ENCODE measurements at regions not wholly inside any gene's neighbourhood (a gene's known extent, or its start where the extent isn't known, plus 50 kb on each side); places are given as distances from the start of the nearest gene placed in this dataset.
"Not testable (repeated sequence)": the region's sequence is repeated elsewhere in the genome, so short reads cannot be mapped to it uniquely, and the experiment has no call there.

DNA sequence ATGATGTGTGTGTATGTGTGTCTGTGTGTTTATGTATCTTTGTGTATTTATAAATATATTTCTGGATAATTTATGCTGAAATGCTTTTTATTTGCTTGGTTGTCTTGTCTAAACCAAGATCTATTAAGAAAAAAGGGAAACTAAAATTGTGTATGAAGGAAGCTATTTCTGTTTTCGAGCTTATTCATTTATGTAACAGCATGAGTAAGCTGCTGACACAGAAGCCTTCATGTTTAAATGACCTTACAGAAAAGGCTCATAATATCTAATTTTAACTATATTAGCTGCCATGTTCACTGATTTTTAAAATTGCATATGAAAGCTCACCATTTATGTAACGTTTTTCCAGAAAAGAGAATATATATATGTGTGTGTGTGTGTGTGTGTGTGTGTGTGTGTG lies 392.8 kb downstream of the PTH2R start:
- TF ChIP-seq, protein P1, sequence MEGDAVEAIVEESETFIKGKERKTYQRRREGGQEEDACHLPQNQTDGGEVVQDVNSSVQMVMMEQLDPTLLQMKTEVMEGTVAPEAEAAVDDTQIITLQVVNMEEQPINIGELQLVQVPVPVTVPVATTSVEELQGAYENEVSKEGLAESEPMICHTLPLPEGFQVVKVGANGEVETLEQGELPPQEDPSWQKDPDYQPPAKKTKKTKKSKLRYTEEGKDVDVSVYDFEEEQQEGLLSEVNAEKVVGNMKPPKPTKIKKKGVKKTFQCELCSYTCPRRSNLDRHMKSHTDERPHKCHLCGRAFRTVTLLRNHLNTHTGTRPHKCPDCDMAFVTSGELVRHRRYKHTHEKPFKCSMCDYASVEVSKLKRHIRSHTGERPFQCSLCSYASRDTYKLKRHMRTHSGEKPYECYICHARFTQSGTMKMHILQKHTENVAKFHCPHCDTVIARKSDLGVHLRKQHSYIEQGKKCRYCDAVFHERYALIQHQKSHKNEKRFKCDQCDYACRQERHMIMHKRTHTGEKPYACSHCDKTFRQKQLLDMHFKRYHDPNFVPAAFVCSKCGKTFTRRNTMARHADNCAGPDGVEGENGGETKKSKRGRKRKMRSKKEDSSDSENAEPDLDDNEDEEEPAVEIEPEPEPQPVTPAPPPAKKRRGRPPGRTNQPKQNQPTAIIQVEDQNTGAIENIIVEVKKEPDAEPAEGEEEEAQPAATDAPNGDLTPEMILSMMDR (conservative IDR thresholded peaks at IDR 0.05 in 1 of 2, IDR thresholded peaks at IDR 0.05 in 1 of 2; ENCODE audit: low read depth in 1 of 2, low read length in 2 of 2) = no peak
- TF ChIP-seq EZH2 (IDR thresholded peaks at IDR 0.05; ENCODE audit: low read length, missing control alignments) = no peak
- no peaks in the 10 kb centered on the region for H3K36me3 ChIP-seq (ENCODE audit: control insufficient read depth, insufficient read depth, low read length)
- no peak overlapping the region for H3K9ac ChIP-seq (ENCODE audit: insufficient read depth, low read length)
- H3K27ac ChIP-seq (ENCODE audit: insufficient read depth, low read length) = no peak overlapping the region
- H3K4me3 ChIP-seq (replicated peaks in 1 of 4; ENCODE audit: control extremely low read depth in 1 of 4, insufficient read depth in 1 of 4, low read depth in 3 of 4, low read length in 4 of 4) = no peak overlapping the region
- H2AFZ ChIP-seq (ENCODE audit: low read length) = no peak overlapping the region
- no peaks in the 10 kb centered on the region for H3K9me3 ChIP-seq (ENCODE audit: control insufficient read depth, insufficient read depth, low read depth, low read length)
- no peaks in the 10 kb centered on the region for H4K20me1 ChIP-seq (ENCODE audit: control insufficient read depth, extremely low read depth, insufficient read depth, low read length)
- H3K4me2 ChIP-seq (ENCODE audit: extremely low read depth, insufficient read depth, low read length) = no peak overlapping the region
- DNase-seq (ENCODE audit: low read depth in 2 of 2) = no peak
- H3K4me1 ChIP-seq (ENCODE audit: control insufficient read depth, extremely low read depth, insufficient read depth, low read length) = no peaks in the 10 kb centered on the region
- H3K79me2 ChIP-seq (ENCODE audit: control insufficient read depth, insufficient read depth, low read length) = no peaks in the 10 kb centered on the region
- H3K27me3 ChIP-seq (ENCODE audit: control insufficient read depth, insufficient read depth, low read length) = no peaks in the 10 kb centered on the region

DNA sequence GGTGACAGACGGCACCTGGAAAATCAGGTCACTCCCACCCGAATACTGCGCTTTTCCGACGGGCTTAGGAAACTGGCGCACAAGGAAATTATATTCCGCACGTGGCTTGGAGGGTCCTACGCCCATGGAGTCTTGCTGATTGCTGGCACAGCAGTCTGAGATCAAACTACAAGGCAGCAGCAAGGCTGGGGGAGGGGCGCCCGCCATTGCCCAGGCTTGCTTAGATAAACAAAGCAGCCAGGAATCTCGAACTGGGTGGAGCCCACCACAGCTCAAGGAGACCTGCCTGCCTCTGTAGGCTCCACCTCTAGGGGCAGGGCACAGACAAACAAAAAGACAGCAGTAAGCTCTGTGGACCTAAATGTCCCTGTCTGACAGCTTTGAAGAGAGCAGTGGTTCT lies 394.3 kb downstream of the PTH2R start:
- not testable (repeated sequence) for H3K4me3 ChIP-seq (replicated peaks in 1 of 4; ENCODE audit: control extremely low read depth in 1 of 4, insufficient read depth in 1 of 4, low read depth in 3 of 4, low read length in 4 of 4); H3K9me3 ChIP-seq (ENCODE audit: control insufficient read depth, insufficient read depth, low read depth, low read length); H2AFZ ChIP-seq (ENCODE audit: low read length); DNase-seq (ENCODE audit: low read depth in 2 of 2); H3K79me2 ChIP-seq (ENCODE audit: control insufficient read depth, insufficient read depth, low read length); H3K27me3 ChIP-seq (ENCODE audit: control insufficient read depth, insufficient read depth, low read length); H4K20me1 ChIP-seq (ENCODE audit: control insufficient read depth, extremely low read depth, insufficient read depth, low read length); H3K4me2 ChIP-seq (ENCODE audit: extremely low read depth, insufficient read depth, low read length); H3K36me3 ChIP-seq (ENCODE audit: control insufficient read depth, insufficient read depth, low read length); H3K9ac ChIP-seq (ENCODE audit: insufficient read depth, low read length); H3K4me1 ChIP-seq (ENCODE audit: control insufficient read depth, extremely low read depth, insufficient read depth, low read length); H3K27ac ChIP-seq (ENCODE audit: insufficient read depth, low read length)

DNA sequence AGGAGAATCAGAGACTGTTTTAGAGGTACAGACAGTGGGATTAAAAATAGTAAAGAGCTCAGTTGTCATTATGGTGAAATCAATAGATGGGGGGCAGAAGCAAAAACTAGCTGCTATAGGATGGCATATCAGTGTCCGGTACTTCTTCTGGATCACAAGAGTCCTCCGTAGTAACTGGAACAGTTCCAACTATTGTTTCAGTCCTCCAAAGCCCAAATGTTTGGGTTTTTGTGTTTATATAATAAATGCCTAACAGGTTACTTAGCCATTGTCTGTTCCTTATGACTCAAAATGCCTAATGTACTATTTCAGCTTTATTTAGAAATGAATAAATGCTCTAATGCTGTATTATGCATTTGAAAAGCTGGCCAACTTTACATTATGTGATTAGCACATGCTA lies 401.2 kb downstream of the PTH2R start:
- no peaks in the 10 kb centered on the region for H4K20me1 ChIP-seq (ENCODE audit: control insufficient read depth, extremely low read depth, insufficient read depth, low read length)
- no peaks in the 10 kb centered on the region for H3K36me3 ChIP-seq (ENCODE audit: control insufficient read depth, insufficient read depth, low read length)
- no peaks in the 10 kb centered on the region for H3K4me1 ChIP-seq (ENCODE audit: control insufficient read depth, extremely low read depth, insufficient read depth, low read length)
- no peak overlapping the region for H3K27ac ChIP-seq (ENCODE audit: insufficient read depth, low read length)
- H3K9ac ChIP-seq (ENCODE audit: insufficient read depth, low read length) = no peak overlapping the region
- no peak overlapping the region for H3K4me2 ChIP-seq (ENCODE audit: extremely low read depth, insufficient read depth, low read length)
- H3K79me2 ChIP-seq (ENCODE audit: control insufficient read depth, insufficient read depth, low read length) = no peaks in the 10 kb centered on the region
- no peak overlapping the region for H2AFZ ChIP-seq (ENCODE audit: low read length)
- peak in 1 of 2 donors; percentile 2 for DNase-seq (ENCODE audit: low read depth in 2 of 2)
- H3K4me3 ChIP-seq (replicated peaks in 1 of 4; ENCODE audit: control extremely low read depth in 1 of 4, insufficient read depth in 1 of 4, low read depth in 3 of 4, low read length in 4 of 4) = no peak overlapping the region
- no peaks in the 10 kb centered on the region for H3K27me3 ChIP-seq (ENCODE audit: control insufficient read depth, insufficient read depth, low read length)
- TF ChIP-seq, protein P1 (conservative IDR thresholded peaks at IDR 0.05 in 1 of 2, IDR thresholded peaks at IDR 0.05 in 1 of 2; ENCODE audit: low read depth in 1 of 2, low read length in 2 of 2) = no peak
- no peak for TF ChIP-seq EZH2 (IDR thresholded peaks at IDR 0.05; ENCODE audit: low read length, missing control alignments)
- H3K9me3 ChIP-seq (ENCODE audit: control insufficient read depth, insufficient read depth, low read depth, low read length) = no peaks in the 10 kb centered on the region

DNA sequence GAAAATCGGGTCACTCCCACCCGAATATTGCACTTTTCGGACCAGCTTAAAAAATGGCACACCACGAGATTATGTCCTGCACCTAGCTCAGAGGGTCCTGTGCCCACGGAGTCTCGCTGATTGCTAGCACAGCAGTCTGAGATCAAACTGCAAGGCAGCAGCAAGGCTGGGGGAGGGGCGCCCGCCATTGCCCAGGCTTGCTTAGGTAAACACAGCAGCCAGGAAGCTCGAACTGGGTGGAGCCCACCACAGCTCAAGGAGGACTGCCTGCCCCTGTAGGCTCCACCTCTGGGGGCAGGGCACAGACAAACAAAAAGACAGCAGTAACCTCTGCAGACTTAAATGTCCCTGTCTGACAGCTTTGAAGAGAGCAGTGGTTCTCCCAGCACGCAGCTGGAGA lies 405.3 kb downstream of the PTH2R start:
- not testable (repeated sequence) for H3K4me1 ChIP-seq (ENCODE audit: control insufficient read depth, extremely low read depth, insufficient read depth, low read length); H3K4me2 ChIP-seq (ENCODE audit: extremely low read depth, insufficient read depth, low read length); H3K9ac ChIP-seq (ENCODE audit: insufficient read depth, low read length); H3K27ac ChIP-seq (ENCODE audit: insufficient read depth, low read length); H4K20me1 ChIP-seq (ENCODE audit: control insufficient read depth, extremely low read depth, insufficient read depth, low read length); DNase-seq (ENCODE audit: low read depth in 2 of 2); H3K4me3 ChIP-seq (replicated peaks in 1 of 4; ENCODE audit: control extremely low read depth in 1 of 4, insufficient read depth in 1 of 4, low read depth in 3 of 4, low read length in 4 of 4); H2AFZ ChIP-seq (ENCODE audit: low read length); H3K27me3 ChIP-seq (ENCODE audit: control insufficient read depth, insufficient read depth, low read length); H3K79me2 ChIP-seq (ENCODE audit: control insufficient read depth, insufficient read depth, low read length); H3K9me3 ChIP-seq (ENCODE audit: control insufficient read depth, insufficient read depth, low read depth, low read length); H3K36me3 ChIP-seq (ENCODE audit: control insufficient read depth, insufficient read depth, low read length)
